Tongue (tissue), 1 donor: ENCODE measurements at regions not wholly inside any gene's neighbourhood (a gene's known extent, or its start where the extent isn't known, plus 50 kb on each side); places are given as distances from the start of the nearest gene placed in this dataset.
A peak's percentile ranks its signal among the peaks of the same experiment; 100 is the strongest.

ENCODE experiments used
- DNase-seq: peaks from one replicate; pipeline ENCODE4 v3.0.0-alpha.2; 2015

DNA sequence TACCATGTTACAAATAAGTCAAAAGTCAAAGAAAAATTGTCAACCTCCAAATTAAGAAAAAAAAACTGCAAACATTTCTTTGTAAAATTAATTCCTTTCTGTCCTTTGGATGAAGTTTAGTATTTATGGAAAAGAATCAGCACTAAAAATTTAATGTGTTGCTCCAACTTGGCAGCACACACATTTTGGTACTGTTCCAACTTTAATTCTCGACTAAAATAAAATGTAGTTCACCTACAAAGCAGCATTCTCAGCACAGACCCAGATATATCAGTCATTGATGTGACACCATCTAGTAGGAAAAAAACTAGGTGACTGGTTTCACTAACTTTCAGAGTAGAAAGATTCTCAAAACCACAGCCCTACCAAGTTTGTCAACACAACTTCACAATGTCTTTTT is 131.7 kb upstream of the ROBO2 start:
- DNase-seq = peak; percentile 8

DNA sequence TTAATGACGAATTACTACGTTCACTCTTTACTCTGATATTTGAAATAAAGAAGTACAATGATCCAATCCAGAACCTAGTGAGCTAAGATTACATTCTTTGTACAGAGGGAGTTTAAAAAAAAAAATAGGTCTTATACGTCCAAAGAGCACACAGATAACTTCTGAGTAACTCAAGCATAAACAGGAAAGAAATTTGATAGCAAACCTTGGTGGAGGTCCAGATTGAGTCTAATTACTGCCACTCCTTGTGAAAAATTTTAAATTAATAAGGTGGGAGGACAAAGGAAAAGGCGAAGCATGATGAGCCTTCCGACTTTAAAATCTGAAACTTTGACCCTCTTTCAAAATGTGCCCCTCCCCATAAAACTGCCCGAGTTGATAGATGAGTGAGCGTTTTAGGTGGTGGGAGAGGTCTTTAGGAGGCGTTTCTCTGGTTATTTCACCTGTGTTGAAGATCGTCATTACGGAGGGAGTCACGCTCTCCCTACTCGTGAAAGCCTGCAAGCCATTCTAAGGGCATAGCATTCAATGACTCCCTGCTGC is 127.0 kb upstream of the ROBO2 start:
- DNase-seq = no peak

DNA sequence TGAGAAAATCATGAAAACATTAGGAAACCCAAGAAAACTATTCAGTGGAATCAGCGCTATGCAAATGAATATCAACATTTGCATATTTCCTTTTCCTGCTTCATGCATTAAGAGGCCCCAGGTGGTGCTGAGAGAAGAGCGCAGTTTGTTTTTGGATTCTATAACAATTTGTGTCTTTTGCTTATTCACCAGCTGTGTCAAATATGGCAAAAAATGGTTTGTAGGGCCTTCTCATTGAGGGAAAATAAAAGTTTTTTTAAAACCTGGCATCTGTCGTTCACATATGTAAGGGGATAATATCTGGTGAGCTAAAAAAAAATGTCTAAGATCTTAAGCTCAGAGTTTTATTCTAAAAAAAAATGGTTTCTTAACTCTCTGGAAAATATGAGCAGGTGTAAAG is 122.5 kb upstream of the ROBO2 start:
- DNase-seq = no peak

- no peak for DNase-seq
Measured at GRCh38 chr3:76920511-76920910, 119.4 kb upstream of the ROBO2 start.

DNA sequence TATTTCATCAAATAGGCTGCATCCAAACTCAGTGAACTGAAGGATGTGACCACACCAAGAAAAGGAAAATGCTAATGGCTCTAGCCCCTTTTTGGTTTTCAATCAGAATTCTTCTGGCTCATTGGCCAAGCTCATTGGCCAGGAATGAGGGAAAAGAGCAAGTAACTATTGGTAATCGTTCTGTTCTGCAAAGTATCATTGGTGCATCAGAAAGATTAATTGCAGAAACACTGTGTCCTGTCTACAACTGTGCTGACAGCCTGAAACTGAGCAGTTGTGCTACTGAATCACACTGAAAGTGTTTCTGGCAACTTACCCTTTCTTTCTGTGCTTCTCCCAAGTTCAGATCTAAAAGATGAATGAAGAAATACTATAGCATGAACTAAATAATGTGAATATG is 116.4 kb upstream of the ROBO2 start:
- peak; percentile 26 for DNase-seq

GRCh38 chr3:76930712-76931111 is 109.2 kb upstream of the ROBO2 start:
- no peak for DNase-seq

- DNase-seq = no peak
Measured at GRCh38 chr3:76933245-76933644, 106.7 kb upstream of the ROBO2 start.

- DNase-seq = no peak
Measured at GRCh38 chr3:76938962-76939361, 100.9 kb upstream of the ROBO2 start.

DNA sequence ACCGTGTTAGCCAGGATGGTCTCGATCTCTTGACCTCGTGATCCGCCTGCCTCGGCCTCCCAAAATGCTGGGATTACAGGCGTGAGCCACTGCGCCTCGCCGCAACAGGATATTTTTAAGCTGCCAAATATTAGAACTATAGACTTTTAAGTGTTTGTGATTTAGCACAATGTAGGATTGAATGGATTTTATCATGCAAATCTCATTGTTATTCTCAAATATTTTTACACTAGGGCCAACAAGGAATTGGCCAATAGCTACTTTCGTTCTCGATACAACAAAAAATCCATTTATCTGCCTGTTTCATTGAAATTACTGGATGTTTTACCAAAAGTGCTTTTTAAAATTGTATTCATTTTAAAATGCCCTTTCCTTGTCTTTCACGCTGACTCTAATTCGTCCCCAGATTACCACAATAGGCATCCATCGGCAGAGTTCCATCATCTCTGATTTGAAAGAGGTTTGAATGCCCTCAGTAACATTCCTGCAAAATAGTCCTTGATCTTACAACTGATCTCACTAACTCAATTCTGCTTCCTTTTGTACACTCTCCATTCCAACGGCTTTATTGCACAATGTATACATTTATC is 99.6 kb upstream of the ROBO2 start:
- no peak for DNase-seq

- DNase-seq = no peak
Measured at GRCh38 chr3:76941376-76941775, 98.5 kb upstream of the ROBO2 start.

GRCh38 chr3:76942101-76942500 is 97.8 kb upstream of the ROBO2 start:
- DNase-seq = no peak

DNA sequence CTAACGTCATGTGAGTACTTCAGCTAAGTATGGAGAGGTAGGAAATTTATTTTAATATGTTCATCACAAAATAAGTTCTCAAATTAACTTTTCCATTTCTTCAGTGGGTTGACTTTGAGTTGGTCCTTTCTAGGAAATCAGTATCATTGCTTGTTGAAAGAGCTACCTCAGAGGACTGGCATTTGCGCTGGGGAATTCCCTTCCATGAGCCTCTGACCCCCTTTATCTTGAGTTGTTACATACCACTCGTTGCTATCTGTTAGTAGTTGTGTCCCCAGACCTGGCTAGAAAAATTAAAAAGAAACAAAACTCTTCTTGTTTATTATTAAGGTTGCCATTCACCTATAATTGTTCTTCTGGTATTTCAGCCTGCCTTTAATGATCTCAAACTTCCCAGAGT is 96.8 kb upstream of the ROBO2 start:
- DNase-seq = no peak

DNA sequence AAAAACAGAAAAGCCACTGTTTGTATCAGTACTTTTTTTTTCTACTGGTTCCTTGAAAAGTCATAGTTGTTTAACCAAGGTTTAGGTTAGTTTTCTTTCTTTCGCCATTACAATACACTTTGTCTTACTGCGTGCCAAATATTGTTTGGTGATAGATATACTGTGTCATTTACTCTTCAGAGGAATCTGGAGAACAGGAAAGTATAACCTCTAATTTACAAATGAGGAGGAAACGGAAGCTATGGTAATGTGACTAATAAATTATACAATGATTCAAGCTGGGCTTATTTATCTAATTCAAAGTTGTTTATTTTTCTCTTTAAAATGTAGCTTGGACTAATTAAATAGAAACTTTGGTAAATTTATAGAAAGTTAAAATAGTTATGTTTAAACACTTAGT is 96.2 kb upstream of the ROBO2 start:
- no peak for DNase-seq

GRCh38 chr3:76949033-76949432 is 90.9 kb upstream of the ROBO2 start:
- no peak for DNase-seq

- no peak for DNase-seq
Measured at GRCh38 chr3:76949462-76949861, 90.4 kb upstream of the ROBO2 start.

- DNase-seq = no peak
Measured at GRCh38 chr3:76950590-76950989, 89.3 kb upstream of the ROBO2 start.

DNA sequence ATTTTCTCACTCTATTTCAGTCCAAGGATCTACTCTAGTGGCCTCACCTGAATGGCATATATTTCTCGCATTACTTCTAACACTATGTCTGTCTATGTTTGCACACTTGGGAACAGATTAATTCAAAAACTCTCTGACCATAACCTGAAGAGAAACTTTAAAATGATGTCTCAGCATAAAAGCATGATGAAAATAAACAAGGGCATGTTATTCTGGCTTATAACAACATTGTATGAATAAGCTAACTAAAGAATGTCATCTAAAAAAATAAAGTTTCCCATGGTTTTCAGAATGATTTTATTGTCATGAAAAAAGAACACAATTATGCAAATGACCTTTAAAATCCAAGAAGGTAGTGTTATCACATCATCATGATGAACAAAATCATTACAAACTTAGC is 85.5 kb upstream of the ROBO2 start:
- DNase-seq = no peak

- DNase-seq = peak; percentile 26
Measured at GRCh38 chr3:76958274-76958673, 81.6 kb upstream of the ROBO2 start.

DNA sequence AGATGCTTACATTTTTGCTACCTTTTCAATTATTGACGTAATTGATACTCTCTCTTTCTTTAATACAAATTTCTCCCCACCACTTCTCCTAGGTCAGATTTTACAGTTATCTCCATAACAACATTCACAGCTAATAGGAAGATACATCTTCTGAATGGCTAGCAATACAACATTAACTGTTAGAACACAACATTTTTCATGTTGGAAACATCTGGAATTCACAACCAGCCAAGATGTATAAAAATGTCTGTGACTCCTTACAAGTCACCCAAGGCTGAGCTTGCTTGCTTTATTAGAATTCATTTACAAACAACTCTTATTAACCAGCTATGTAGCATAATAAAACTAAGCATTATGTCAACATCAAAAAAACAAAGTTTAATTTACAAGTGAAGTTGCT is 81.0 kb upstream of the ROBO2 start:
- DNase-seq = no peak

- DNase-seq = no peak
Measured at GRCh38 chr3:76961284-76961683, 78.6 kb upstream of the ROBO2 start.

GRCh38 chr3:76965122-76965725 is 74.7 kb upstream of the ROBO2 start:
- no peak for DNase-seq

DNA sequence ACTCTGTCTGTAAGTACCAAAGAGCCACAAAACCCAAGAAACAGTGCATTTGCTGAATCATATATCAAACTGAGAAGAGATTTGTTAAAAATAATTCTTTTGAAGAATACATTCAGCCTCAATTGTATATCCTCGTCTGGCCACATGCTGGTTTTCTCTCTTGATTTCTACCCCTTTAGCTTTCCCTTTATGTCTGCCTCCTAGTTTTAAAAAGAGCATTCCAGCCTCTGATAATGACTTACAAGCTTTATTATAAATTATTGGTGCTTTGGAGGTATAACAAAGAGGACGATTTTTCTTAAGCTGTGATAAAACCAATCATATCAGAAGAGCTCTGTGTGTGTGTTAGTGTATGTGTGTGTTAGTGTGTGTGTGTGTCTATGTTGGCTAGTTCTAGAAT is 70.4 kb upstream of the ROBO2 start:
- no peak for DNase-seq

- no peak for DNase-seq
Measured at GRCh38 chr3:76969996-76970615, 69.8 kb upstream of the ROBO2 start.
